H1 (cell line): ENCODE measurements at regions not wholly inside any gene's neighbourhood (a gene's known extent, or its start where the extent isn't known, plus 50 kb on each side); places are given as distances from the start of the nearest gene placed in this dataset.

Experiments
- HDAC2 ChIP-seq, 2 experiments: fragments of 300-600 bp in 1 of 2; sonication (generic) in 1 of 2; IDR thresholded peaks; 2 replicates each; pipeline ENCODE4 v1.6.1; 2011 to 2012; ENCODE audit warnings: low read depth in 2 of 2, low read length in 2 of 2, mild to moderate bottlenecking in 2 of 2, moderate library complexity in 2 of 2, borderline replicate concordance in 1 of 2, inconsistent platforms in 1 of 2
- JUN ChIP-seq: IDR thresholded peaks from 2 replicates; pipeline ENCODE4 v1.6.1; 2011; ENCODE audit warnings: low read depth, mild to moderate bottlenecking, improper control_type of control experiment, low read length
- USF2 ChIP-seq: IDR thresholded peaks from 2 replicates; pipeline ENCODE4 v1.6.1; 2011; ENCODE audit warnings: low read length, improper control_type of control experiment
- TF ChIP-seq, protein P1 (sequence below): IDR thresholded peaks from 2 replicates; pipeline ENCODE4 v1.6.1; 2012; ENCODE audit warnings: inconsistent platforms

DNA sequence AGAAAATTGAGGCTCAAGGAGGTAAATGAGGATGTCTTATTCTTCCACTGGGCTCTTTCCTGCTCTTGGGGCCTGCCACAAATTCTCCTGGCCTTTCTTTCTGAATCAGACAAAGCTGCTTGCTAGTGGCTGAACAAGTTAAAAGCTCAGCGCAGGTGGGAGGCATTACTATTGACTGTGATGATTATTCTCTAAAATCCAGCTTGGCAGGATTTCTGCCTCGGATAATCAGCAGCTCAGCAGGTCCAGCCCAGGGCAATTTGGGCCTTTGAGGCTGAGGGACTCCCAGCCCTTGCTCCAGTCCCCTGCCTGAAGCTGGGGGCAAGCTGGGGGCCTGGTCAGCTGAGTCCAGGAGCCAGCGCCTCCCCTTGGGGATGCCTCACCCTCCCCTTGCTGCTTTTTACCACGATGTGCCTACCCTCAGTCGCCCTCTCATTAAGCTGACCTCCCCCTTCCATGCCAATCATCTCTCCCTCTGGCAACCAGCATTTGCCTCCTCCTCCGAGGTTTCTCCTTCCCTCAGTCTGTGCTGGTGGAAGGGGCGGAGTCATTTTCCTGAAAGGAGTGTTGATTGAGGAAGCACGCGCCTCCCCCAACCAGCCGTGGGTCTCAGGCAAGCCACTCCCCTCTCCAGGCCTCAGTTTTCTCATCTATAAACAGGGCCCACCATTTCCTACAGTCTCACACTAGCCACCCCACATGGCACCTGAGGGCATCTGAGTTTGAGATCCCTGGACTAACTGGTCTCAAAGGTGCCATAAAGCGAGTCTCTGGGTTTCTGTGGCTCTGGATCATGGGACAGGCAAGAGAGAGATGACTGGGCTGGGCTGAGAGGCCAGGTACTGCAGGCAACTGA is 60.6 kb upstream of the PRDM11 start (continued):
- TF ChIP-seq, protein P1, sequence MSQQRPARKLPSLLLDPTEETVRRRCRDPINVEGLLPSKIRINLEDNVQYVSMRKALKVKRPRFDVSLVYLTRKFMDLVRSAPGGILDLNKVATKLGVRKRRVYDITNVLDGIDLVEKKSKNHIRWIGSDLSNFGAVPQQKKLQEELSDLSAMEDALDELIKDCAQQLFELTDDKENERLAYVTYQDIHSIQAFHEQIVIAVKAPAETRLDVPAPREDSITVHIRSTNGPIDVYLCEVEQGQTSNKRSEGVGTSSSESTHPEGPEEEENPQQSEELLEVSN = no peak
- TF ChIP-seq JUN (no peak), HDAC2 (IDR thresholded peaks at IDR 0.05; ENCODE audit: borderline replicate concordance in 1 of 2, low read depth in 2 of 2, low read length in 2 of 2) (peak in 1 of 2 experiments; percentile 61; a peak in 1 of 4 replicates), USF2 (no peak)
